K562 (cell line): ENCODE measurements at regions not wholly inside any gene's neighbourhood (a gene's known extent, or its start where the extent isn't known, plus 50 kb on each side); places are given as distances from the start of the nearest gene placed in this dataset.

Experiments used
- ATAC-seq: fragments of 200-7000 bp; cut with Tn5 transposase; 3 replicates; pipeline ENCODE4 v1.9.1; 2020; ENCODE audit warnings: moderate library complexity
- BruUV-seq: library from RNA; stranded (reverse); fragments of 400-500 nt; replicated peaks from 2 replicates; lab custom pipeline; 2021; lab: Mats Ljungman, UMichigan
- CTCF ChIA-PET: fragments of 300-600 bp; formaldehyde crosslinking; extraction: SDS; loops from one replicate; lab custom pipeline; 2021; ENCODE audit warnings: low intra/inter-chr PET ratio; lab: Yijun Ruan, JAX
- POLR2A ChIA-PET: fragments of 300-600, 350-650 bp; sonication (Branson Sonifier 250); formaldehyde crosslinking; extraction: SDS; loops from one replicate; lab custom pipeline; 2021; ENCODE audit warnings: antibody characterized with exemption, inconsistent platforms; lab: Yijun Ruan, JAX
- DNase-seq, 4 experiments: peaks; one replicate each; pipeline versions ENCODE4 v3.0.0 to v3.0.0-alpha.2; 2011 to 2018; ENCODE audit warnings: low spot score in 3 of 4, mixed read lengths in 3 of 4; ENCODE audit errors: extremely low read depth in 1 of 4
- FAIRE-seq: peaks from 2 replicates; lab custom pipeline; 2011; peaks lifted over from hg19 to GRCh38; lab: Jason Lieb, UNC
- H2AFZ ChIP-seq: 2 replicates; pipeline ENCODE4 v1.6.0; 2011; ENCODE audit warnings: low read depth, low read length, control low read depth, inconsistent platforms
- H3K27ac ChIP-seq: fragments of 200-600 bp; 3 replicates; pipeline ENCODE4 v1.8.0; 2011; ENCODE audit warnings: low read depth, mild to moderate bottlenecking, control low read depth, inconsistent platforms, low read length, moderate library complexity, mixed read lengths; ENCODE audit errors: extremely low read depth
- H3K27me3 ChIP-seq, 2 experiments: fragments of 300-600 bp in 1 of 2; 2 replicates in 1 of 2; 3 replicates in 1 of 2; pipeline versions ENCODE4 v1.6.0 to v1.8.0; 2011; ENCODE audit warnings: inconsistent platforms in 2 of 2, low read length in 2 of 2, mild to moderate bottlenecking in 1 of 2, mixed read lengths in 1 of 2, moderate library complexity in 1 of 2; ENCODE audit not compliant: control insufficient read depth in 2 of 2, insufficient read depth in 2 of 2
- H3K36me3 ChIP-seq: fragments of 300-600 bp; 3 replicates; pipeline ENCODE4 v1.8.0; 2011; ENCODE audit warnings: mild to moderate bottlenecking, low read length, inconsistent platforms; ENCODE audit not compliant: control insufficient read depth, insufficient read depth
- H3K4me1 ChIP-seq, 2 experiments: fragments of 200-600 bp in 1 of 2; replicated peaks in 1 of 2; 2 replicates in 1 of 2; 3 replicates in 1 of 2; pipeline versions ENCODE4 v1.5.1 to v1.8.0; 2011; ENCODE audit warnings: inconsistent platforms in 2 of 2, low read length in 2 of 2, mild to moderate bottlenecking in 1 of 2, mixed read lengths in 1 of 2, moderate library complexity in 1 of 2; ENCODE audit not compliant: control insufficient read depth in 2 of 2, insufficient read depth in 2 of 2
- H3K4me2 ChIP-seq: 2 replicates; pipeline ENCODE4 v1.6.1; 2011; ENCODE audit warnings: low read length, control low read depth, inconsistent platforms, mixed read lengths; ENCODE audit not compliant: insufficient read depth
- H3K4me3 ChIP-seq: fragments of 200-600 bp; sonication (generic), shearing (Covaris generic); 2 replicates; pipeline ENCODE4 v1.5.1; 2016; ENCODE audit warnings: control low read depth, inconsistent platforms
- H3K79me2 ChIP-seq: fragments of 200-600 bp; 3 replicates; pipeline ENCODE4 v1.8.0; 2011; ENCODE audit warnings: low read length, inconsistent platforms; ENCODE audit not compliant: control insufficient read depth, insufficient read depth
- H3K9ac ChIP-seq, 2 experiments: 2 replicates each; pipeline versions ENCODE4 v1.6.0 to v1.6.1; 2011; ENCODE audit warnings: low read depth in 2 of 2, low read length in 2 of 2, control low read depth in 1 of 2, inconsistent platforms in 1 of 2, mild to moderate bottlenecking in 1 of 2, mixed read lengths in 1 of 2; ENCODE audit not compliant: insufficient read depth in 1 of 2
- H3K9me1 ChIP-seq: one replicate; pipeline ENCODE4 v1.6.0; 2011; ENCODE audit warnings: inconsistent platforms, mild to moderate bottlenecking, low read length, moderate library complexity; ENCODE audit not compliant: control insufficient read depth, insufficient read depth
- H3K9me3 ChIP-seq: replicated peaks from 2 replicates; pipeline ENCODE4 v1.5.1; 2011; ENCODE audit warnings: low read depth, low read length, inconsistent platforms; ENCODE audit not compliant: control insufficient read depth, insufficient read depth
- H4K20me1 ChIP-seq: replicated peaks from 2 replicates; pipeline ENCODE4 v1.6.1; 2011; ENCODE audit warnings: low read length, inconsistent platforms, mixed read lengths; ENCODE audit not compliant: control insufficient read depth, insufficient read depth
- CHD2 ChIP-seq: IDR thresholded peaks from 2 replicates; pipeline ENCODE4 v1.6.1; 2011; ENCODE audit warnings: low read depth, low read length
- FOXK1 ChIP-seq: sonication (generic); formaldehyde crosslinking; IDR thresholded peaks from 2 replicates; pipeline ENCODE4 v1.8.0; 2022; ENCODE audit warnings: missing genetic modification reagents, mild to moderate bottlenecking, borderline replicate concordance
- HCFC1 ChIP-seq: IDR thresholded peaks from 2 replicates; pipeline ENCODE4 v1.6.1; 2012; ENCODE audit warnings: low read depth, low read length, improper control_type of control experiment
- MLX ChIP-seq, 2 experiments: fragments of 450-650 bp in 1 of 2; sonication (generic) in 1 of 2; formaldehyde crosslinking; conservative IDR thresholded peaks; 2 replicates each; pipeline versions ENCODE4 v1.4.0 to v1.8.1; 2020 to 2022; ENCODE audit warnings: mild to moderate bottlenecking in 1 of 2, missing genetic modification reagents in 1 of 2
- NFRKB ChIP-seq: fragments of 450-650 bp; IDR thresholded peaks from 2 replicates; pipeline ENCODE4 v1.6.1; 2016; ENCODE audit warnings: low read depth
- NR2C2 ChIP-seq, 2 experiments: fragments of 200-800 bp in 1 of 2; sonication (Bioruptor generic) in 1 of 2; sonication (generic) in 1 of 2; formaldehyde crosslinking in 1 of 2; IDR thresholded peaks; 2 replicates each; pipeline versions ENCODE4 v1.6.1 to v1.8.0; 2016 to 2022; ENCODE audit warnings: mild to moderate bottlenecking in 1 of 2, missing compliant biosample characterization in 1 of 2, missing genetic modification characterization in 1 of 2, missing genetic modification reagents in 1 of 2
- RUNX1 ChIP-seq: sonication (generic); IDR thresholded peaks from 2 replicates; pipeline ENCODE4 v1.6.1; 2016; ENCODE audit warnings: antibody characterized with exemption, low read depth
- TAF7 ChIP-seq: fragments of 450-650 bp; IDR thresholded peaks from 2 replicates; pipeline ENCODE4 v1.6.1; 2016; ENCODE audit warnings: missing genetic modification characterization, missing compliant biosample characterization
- THAP7 ChIP-seq: fragments of 250-450 bp; sonication (Bioruptor Pico); IDR thresholded peaks from 2 replicates; pipeline ENCODE4 v1.5.0; 2021
- TOE1 ChIP-seq, 2 experiments: fragments of 450-650 bp in 1 of 2; sonication (generic) in 1 of 2; formaldehyde crosslinking in 1 of 2; IDR thresholded peaks; 2 replicates each; pipeline versions ENCODE4 v1.7.1 to v1.8.0; 2016 to 2022; ENCODE audit warnings: borderline replicate concordance in 2 of 2, mild to moderate bottlenecking in 2 of 2, antibody characterized with exemption in 1 of 2, inconsistent platforms in 1 of 2, low read depth in 1 of 2, missing genetic modification reagents in 1 of 2, moderate library complexity in 1 of 2
- TRIM28 ChIP-seq: fragments of 450-650 bp; IDR thresholded peaks from 2 replicates; pipeline ENCODE4 v1.6.1; 2017
- U2AF2 ChIP-seq: fragments of 200-400 bp; formaldehyde crosslinking; optimal IDR thresholded peaks from 2 replicates; pipeline ENCODE3; 2017; ENCODE audit warnings: low read depth, mild to moderate bottlenecking, low read length
- ZFX ChIP-seq: sonication (generic); formaldehyde crosslinking; IDR thresholded peaks from 2 replicates; pipeline ENCODE4 v1.8.0; 2022; ENCODE audit warnings: mild to moderate bottlenecking, missing genetic modification reagents, moderate library complexity
- ZNF165 ChIP-seq: fragments of 250-450 bp; sonication (Bioruptor Pico); IDR thresholded peaks from 2 replicates; pipeline ENCODE4 v1.4.0; 2020; ENCODE audit warnings: borderline replicate concordance
- ZNF609 ChIP-seq: sonication (generic); formaldehyde crosslinking; IDR thresholded peaks from 2 replicates; pipeline ENCODE4 v1.8.1; 2023; ENCODE audit warnings: missing genetic modification reagents, mild to moderate bottlenecking, borderline replicate concordance
- ZNF764 ChIP-seq: fragments of 250-450 bp; sonication (Bioruptor Pico); IDR thresholded peaks from 2 replicates; pipeline ENCODE4 v1.4.0; 2020; ENCODE audit warnings: low read depth, mild to moderate bottlenecking, moderate library complexity
- WGBS: fragments of 100-300 bp; shearing (Covaris generic); methylation state at CpG from one replicate; pipeline ENCODE4 v1.1.6; 2016; ENCODE audit warnings: low coverage, mixed read lengths; ENCODE audit not compliant: insufficient coverage; ENCODE audit errors: missing lambda C conversion rate; 5-methylcytosine and 5-hydroxymethylcytosine counted together
- in situ Hi-C: fragments of 300-500 bp; cut with MboI; formaldehyde crosslinking; loops from 4 replicates; pipeline ENCODE4 v1.15.0; 2018; ENCODE audit warnings: inconsistent platforms, mixed read lengths
- intact Hi-C: fragments of 100-400 bp; cut with micrococcal nuclease; formaldehyde crosslinking; loops from 2 replicates; pipeline ENCODE4 v1.14.2; 2022

GRCh38 chr18:78679613-78680260 lies 299.9 kb upstream of the SALL3 start:
- in situ Hi-C loops, result no loop called here

More at GRCh38 chr18:78679613-78680260, 299.9 kb upstream of the SALL3 start:
- no peak for ATAC-seq
- no peak overlapping the region for H3K4me2 ChIP-seq
- DNase-seq, result no peak
- no peaks in the 10 kb centered on the region for H4K20me1 ChIP-seq
- H3K27ac ChIP-seq, result no peak overlapping the region
- no peak for TF ChIP-seq MLX (CRISPR knock-in tag; conservative IDR thresholded peaks at IDR 0.05)
- TF ChIP-seq ZFX, result no peak
- no peak for TF ChIP-seq NFRKB
- TF ChIP-seq CHD2, result no peak
- no peak for TF ChIP-seq RUNX1
- TF ChIP-seq U2AF2, result no peak
- TF ChIP-seq ZNF165 (CRISPR knock-in tag), result no peak
- TF ChIP-seq NR2C2 (CRISPR knock-in tag; IDR thresholded peaks at IDR 0.05), result no peak
- TF ChIP-seq NR2C2 (tag; IDR thresholded peaks at IDR 0.05), result no peak
- TF ChIP-seq TAF7, result no peak
- no peak for TF ChIP-seq TOE1 (IDR thresholded peaks at IDR 0.05; ENCODE audit: borderline replicate concordance)
- TF ChIP-seq TOE1 (CRISPR knock-in tag; IDR thresholded peaks at IDR 0.05; ENCODE audit: borderline replicate concordance, low read depth), result no peak
- no peak for TF ChIP-seq ZNF764 (CRISPR knock-in tag)
- TF ChIP-seq FOXK1 (CRISPR knock-in tag), result no peak
- no peak for TF ChIP-seq TRIM28
- TF ChIP-seq THAP7 (CRISPR knock-in tag), result no peak
- no peak for TF ChIP-seq HCFC1
- no peak for TF ChIP-seq ZNF609 (CRISPR knock-in tag)
- WGBS, result 0% methylated on average over 14 of the region's 17 CpGs
- no peaks in the 10 kb centered on the region for H3K9me1 ChIP-seq
- intact Hi-C loops, result no loop called here
- peaks cover 7 to 28% of the 10 kb centered on the region in 2 experiments; a peak in 4 of 5 replicates for H3K27me3 ChIP-seq
- H3K79me2 ChIP-seq, result no peaks in the 10 kb centered on the region
- no peaks in the 10 kb centered on the region for H3K9me3 ChIP-seq
- H3K4me3 ChIP-seq, result no peak overlapping the region
- ChIA-PET POLR2A (no interaction called here), CTCF (no interaction called here)
- no peak overlapping the region for H2AFZ ChIP-seq
- no peak overlapping the region for H3K9ac ChIP-seq
- no TSS peak for BruUV-seq
- H3K36me3 ChIP-seq, result no peaks in the 10 kb centered on the region
- no peak for FAIRE-seq
- H3K4me1 ChIP-seq, result no peaks in the 10 kb centered on the region
